Peyer's patch (tissue), 4 donors: ENCODE measurements at regions not wholly inside any gene's neighbourhood (a gene's known extent, or its start where the extent isn't known, plus 50 kb on each side); places are given as distances from the start of the nearest gene placed in this dataset.

Experiments
- DNase-seq, 3 donors: peaks; one replicate each; pipeline ENCODE4 v3.0.0-alpha.2; 2017 to 2019
- H3K27ac ChIP-seq, 4 donors: fragments of 200-600 bp; sonication (generic); one replicate each; pipeline ENCODE4 v1.5.1; 2016 to 2019
- H3K27me3 ChIP-seq, 2 donors: fragments of 200-600 bp; sonication (generic); one replicate each; pipeline ENCODE4 v1.5.1; 2019
- H3K36me3 ChIP-seq, 3 donors: fragments of 200-600 bp; sonication (generic); one replicate each; pipeline ENCODE4 v1.5.1; 2016 to 2019
- H3K4me1 ChIP-seq, 4 donors: fragments of 200-600 bp; sonication (generic); one replicate each; pipeline ENCODE4 v1.5.1; 2016 to 2019
- H3K4me3 ChIP-seq, 4 donors: fragments of 200-600 bp; sonication (generic); 1 replicate in 3 of 4; 2 replicates in 1 of 4; pipeline ENCODE4 v1.5.1; 2016 to 2019; ENCODE audit warnings: mild to moderate bottlenecking in 1 of 4
- H3K9me3 ChIP-seq, 4 donors: fragments of 200-600 bp; sonication (generic); one replicate each; pipeline ENCODE4 v1.5.1; 2016 to 2019; ENCODE audit warnings: mild to moderate bottlenecking in 1 of 4
- POLR2A ChIP-seq, 2 donors: fragments of 450-650 bp; IDR thresholded peaks; one replicate each; pipeline ENCODE4 v1.5.1; 2017; ENCODE audit warnings: antibody characterized with exemption in 2 of 2, mild to moderate bottlenecking in 2 of 2, moderate library complexity in 2 of 2
- TF ChIP-seq, protein P1 (sequence below), 6 experiments: fragments of 450-650 bp in 4 of 6; fragments of 200-600 bp in 2 of 6; sonication (generic) in 1 of 6; IDR thresholded peaks; one replicate each; pipeline ENCODE4 v1.5.1; 2017 to 2019; ENCODE audit warnings: antibody characterized with exemption in 6 of 6, mild to moderate bottlenecking in 3 of 6, moderate library complexity in 1 of 6

DNA sequence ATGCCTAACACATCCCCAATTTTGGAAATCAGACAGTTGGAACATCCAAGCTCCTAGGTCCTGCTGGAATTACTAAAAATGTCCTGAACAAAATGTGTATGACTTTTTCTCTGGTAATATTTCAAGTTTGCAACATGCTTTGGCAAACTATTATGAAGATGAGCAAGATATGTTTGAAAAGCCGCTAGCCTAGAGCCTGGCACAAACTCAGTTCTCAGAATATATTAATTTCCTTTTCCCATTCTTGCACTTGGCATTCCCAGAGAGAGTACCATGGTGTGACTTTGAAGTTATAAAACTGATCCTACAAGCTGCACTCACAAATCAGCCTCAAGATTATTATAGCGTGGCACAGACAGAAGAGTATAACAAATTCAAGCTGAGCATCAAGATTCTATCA, 1031.1 kb downstream of the NTRK3 start:
- no peak for DNase-seq
- TF ChIP-seq, protein P1, sequence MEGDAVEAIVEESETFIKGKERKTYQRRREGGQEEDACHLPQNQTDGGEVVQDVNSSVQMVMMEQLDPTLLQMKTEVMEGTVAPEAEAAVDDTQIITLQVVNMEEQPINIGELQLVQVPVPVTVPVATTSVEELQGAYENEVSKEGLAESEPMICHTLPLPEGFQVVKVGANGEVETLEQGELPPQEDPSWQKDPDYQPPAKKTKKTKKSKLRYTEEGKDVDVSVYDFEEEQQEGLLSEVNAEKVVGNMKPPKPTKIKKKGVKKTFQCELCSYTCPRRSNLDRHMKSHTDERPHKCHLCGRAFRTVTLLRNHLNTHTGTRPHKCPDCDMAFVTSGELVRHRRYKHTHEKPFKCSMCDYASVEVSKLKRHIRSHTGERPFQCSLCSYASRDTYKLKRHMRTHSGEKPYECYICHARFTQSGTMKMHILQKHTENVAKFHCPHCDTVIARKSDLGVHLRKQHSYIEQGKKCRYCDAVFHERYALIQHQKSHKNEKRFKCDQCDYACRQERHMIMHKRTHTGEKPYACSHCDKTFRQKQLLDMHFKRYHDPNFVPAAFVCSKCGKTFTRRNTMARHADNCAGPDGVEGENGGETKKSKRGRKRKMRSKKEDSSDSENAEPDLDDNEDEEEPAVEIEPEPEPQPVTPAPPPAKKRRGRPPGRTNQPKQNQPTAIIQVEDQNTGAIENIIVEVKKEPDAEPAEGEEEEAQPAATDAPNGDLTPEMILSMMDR (IDR thresholded peaks at IDR 0.05), result no peak
- no peak for TF ChIP-seq POLR2A (IDR thresholded peaks at IDR 0.05)

GRCh38 chr15:87224404-87224803, 1032.1 kb downstream of the NTRK3 start:
- Histone ChIP-seq H3K27ac (no peak overlapping the region), H3K27me3 (no peaks in the 10 kb centered on the region), H3K4me3 (no peak overlapping the region), H3K9me3 (no peaks in the 10 kb centered on the region), H3K36me3 (no peaks in the 10 kb centered on the region), H3K4me1 (no peaks in the 10 kb centered on the region)
- DNase-seq, result no peak
- TF ChIP-seq POLR2A (IDR thresholded peaks at IDR 0.05), result no peak
- TF ChIP-seq, protein P1 (IDR thresholded peaks at IDR 0.05), result no peak

More for the DNA sequence above, 1031.1 kb downstream of the NTRK3 start:
- Histone ChIP-seq H3K9me3 (no peaks in the 10 kb centered on the region), H3K4me3 (no peak overlapping the region), H3K27me3 (no peaks in the 10 kb centered on the region), H3K27ac (no peak overlapping the region), H3K36me3 (no peaks in the 10 kb centered on the region), H3K4me1 (no peaks in the 10 kb centered on the region)

DNA sequence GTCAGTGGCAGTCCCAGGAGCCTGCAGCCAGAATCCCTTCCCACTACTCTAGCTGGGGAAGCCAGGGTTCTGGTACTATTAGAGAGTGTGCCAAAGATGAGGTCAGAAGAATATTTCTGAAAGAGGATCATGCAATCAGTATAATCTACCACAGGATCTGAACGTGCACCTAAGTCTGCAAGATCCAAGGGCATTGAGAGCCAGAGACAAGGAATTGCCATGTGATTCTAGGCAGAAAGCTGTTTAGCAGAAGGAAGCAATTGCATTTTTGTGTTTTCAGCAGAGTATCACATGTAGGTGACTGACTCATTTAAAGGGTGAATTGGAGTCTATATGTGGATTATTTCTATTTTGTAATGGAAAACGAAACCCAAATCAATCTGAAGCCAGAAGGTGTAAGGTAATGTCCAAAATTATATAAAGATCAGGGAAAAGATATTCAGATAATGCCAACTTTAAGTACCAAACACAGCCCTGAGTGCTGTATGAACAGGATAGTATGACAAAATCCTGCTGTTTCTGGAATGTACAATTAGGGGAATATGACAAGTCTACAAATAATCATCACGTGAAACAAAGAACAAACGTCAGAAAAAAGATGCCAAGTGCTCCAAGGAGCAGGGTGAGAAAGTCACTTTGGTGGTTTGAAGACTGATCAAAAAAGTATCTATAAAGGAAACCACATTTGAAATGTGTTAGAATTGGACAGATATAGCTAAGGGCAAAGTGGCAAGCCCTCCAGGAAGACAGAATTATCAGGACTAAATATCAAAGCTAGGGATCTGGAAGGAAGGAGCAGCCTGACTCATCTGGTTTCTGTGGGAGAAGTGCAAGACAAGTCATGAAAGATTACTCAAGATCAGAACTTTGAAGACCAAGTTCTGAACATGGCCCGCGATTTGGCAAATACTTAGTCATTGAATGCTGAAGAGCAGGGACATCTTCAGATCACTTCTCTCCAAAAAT, 1036.6 kb downstream of the NTRK3 start:
- Histone ChIP-seq H3K4me1 (no peaks in the 10 kb centered on the region), H3K27me3 (no peaks in the 10 kb centered on the region), H3K27ac (no peak overlapping the region), H3K4me3 (no peak overlapping the region), H3K9me3 (no peaks in the 10 kb centered on the region), H3K36me3 (no peaks in the 10 kb centered on the region)
- DNase-seq, result no peak
- no peak for TF ChIP-seq POLR2A (IDR thresholded peaks at IDR 0.05)
- TF ChIP-seq, protein P1 (IDR thresholded peaks at IDR 0.05), result no peak

- H3K4me1 ChIP-seq, result no peaks in the 10 kb centered on the region
- no peak overlapping the region for H3K27ac ChIP-seq
- no peaks in the 10 kb centered on the region for H3K27me3 ChIP-seq
- DNase-seq, result no peak
- TF ChIP-seq, protein P1 (IDR thresholded peaks at IDR 0.05), result no peak
- H3K4me3 ChIP-seq, result no peak overlapping the region
- no peaks in the 10 kb centered on the region for H3K9me3 ChIP-seq
- H3K36me3 ChIP-seq, result no peaks in the 10 kb centered on the region
Measured at GRCh38 chr15:87215100-87215499, 1041.4 kb downstream of the NTRK3 start.

GRCh38 chr15:87213626-87214025, 1042.9 kb downstream of the NTRK3 start:
- Histone ChIP-seq H3K9me3 (no peaks in the 10 kb centered on the region), H3K4me3 (no peak overlapping the region), H3K27me3 (no peaks in the 10 kb centered on the region), H3K4me1 (no peaks in the 10 kb centered on the region), H3K36me3 (no peaks in the 10 kb centered on the region), H3K27ac (no peak overlapping the region)
- TF ChIP-seq, protein P1 (IDR thresholded peaks at IDR 0.05), result no peak
- TF ChIP-seq POLR2A (IDR thresholded peaks at IDR 0.05), result no peak
- no peak for DNase-seq
